COR-L47 (cell line): ENCODE measurements at regions not wholly inside any gene's neighbourhood (a gene's known extent, or its start where the extent isn't known, plus 50 kb on each side); places are given as distances from the start of the nearest gene placed in this dataset.

Experiments
- DNase-seq: peaks from one replicate; lab custom pipeline; 2025; lab: John Stamatoyannopoulos, UW

- DNase-seq = no peak
Observed at GRCh38 chr7:55624813-55625212, 52.5 kb upstream of the VOPP1 start.

- no peak for DNase-seq
Observed at GRCh38 chr7:55623617-55624016, 51.3 kb upstream of the VOPP1 start.

- DNase-seq = no peak
Observed at GRCh38 chr7:55622241-55622640, 49.9 kb upstream of the VOPP1 start.
